Esophagus squamous epithelium (tissue), 4 donors: ENCODE measurements at regions not wholly inside any gene's neighbourhood (a gene's known extent, or its start where the extent isn't known, plus 50 kb on each side); places are given as distances from the start of the nearest gene placed in this dataset.

Experiments
- CTCF ChIP-seq, 6 experiments: fragments of 450-650 bp in 4 of 6; fragments of 200-600 bp in 2 of 6; sonication (generic) in 2 of 6; IDR thresholded peaks; one replicate each; pipeline ENCODE4 v1.5.1; 2016 to 2019; ENCODE audit warnings: antibody characterized with exemption in 6 of 6, mild to moderate bottlenecking in 4 of 6, moderate library complexity in 4 of 6
- POLR2A ChIP-seq, 4 donors: fragments of 450-650 bp; IDR thresholded peaks; one replicate each; pipeline ENCODE4 v1.6.1; 2017; ENCODE audit warnings: antibody characterized with exemption in 4 of 4, mild to moderate bottlenecking in 4 of 4, moderate library complexity in 3 of 4

- no peak for TF ChIP-seq POLR2A (IDR thresholded peaks at IDR 0.05)
- no peak for TF ChIP-seq CTCF (IDR thresholded peaks at IDR 0.05)
Observed at GRCh38 chr6:76839505-76839904, 623.8 kb downstream of the HTR1B start.
